AML-193 (cell line): ENCODE measurements at regions not wholly inside any gene's neighbourhood (a gene's known extent, or its start where the extent isn't known, plus 50 kb on each side); places are given as distances from the start of the nearest gene placed in this dataset.
A peak's percentile ranks its signal among the peaks of the same experiment; 100 is the strongest.

Source experiments
- DNase-seq, 2 experiments: peaks; one replicate each; lab custom pipeline; 2025; lab: John Stamatoyannopoulos, UW

DNA sequence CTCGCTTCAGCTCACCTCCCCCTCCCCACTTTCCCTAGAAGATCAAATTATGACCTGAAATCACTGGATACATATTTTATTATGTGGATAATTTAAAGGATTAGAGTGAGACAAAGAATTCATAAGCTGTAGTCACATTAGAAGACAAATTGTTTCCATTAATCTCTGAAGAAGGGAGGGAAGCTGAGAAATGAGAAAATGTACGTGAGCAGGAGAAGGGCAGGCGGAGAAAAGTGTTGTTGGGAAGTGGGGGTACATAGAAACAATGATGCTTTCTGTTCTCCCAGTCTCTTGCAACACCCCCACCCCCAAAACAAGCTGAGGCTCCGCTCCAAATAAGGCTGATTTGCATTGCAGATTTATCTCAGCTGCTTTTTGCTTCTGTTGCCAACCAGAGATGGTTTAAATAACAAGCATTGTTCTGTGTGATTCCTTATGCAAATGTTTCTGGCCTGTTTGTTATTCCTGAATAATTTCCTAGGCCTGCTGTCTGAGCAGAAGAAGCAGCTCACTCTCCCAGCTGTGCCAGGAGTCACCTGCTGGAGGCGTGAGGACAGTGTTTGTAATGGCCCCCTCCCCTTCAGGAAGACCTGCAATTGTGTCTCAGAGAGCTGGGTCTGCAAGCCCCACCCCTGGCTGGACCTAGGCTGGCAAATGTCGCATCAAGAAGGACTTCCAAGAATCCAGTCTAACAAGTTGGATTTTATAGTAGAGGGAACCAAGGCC lies 121.8 kb upstream of the TNR start:
- no peak for DNase-seq

DNA sequence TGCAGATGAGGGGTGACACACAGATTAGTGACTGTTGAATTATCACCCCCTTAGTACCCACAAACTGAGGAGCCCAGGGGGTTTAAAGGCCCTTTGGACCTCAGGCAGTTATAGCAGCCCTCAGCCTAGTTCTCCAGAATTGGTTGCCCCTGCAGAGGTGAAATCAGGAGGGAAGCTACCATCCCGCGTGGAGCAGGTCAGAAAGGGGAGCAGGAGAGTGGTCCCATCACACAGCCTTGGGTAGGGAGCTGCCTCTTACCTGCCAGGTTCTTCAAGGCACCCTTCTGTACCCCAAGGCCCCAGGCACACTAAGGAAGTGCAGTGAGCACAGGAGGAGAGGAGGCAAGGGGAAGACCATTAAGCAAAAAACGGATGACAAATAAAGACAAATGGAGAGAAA lies 121.2 kb upstream of the TNR start:
- DNase-seq: no peak

DNA sequence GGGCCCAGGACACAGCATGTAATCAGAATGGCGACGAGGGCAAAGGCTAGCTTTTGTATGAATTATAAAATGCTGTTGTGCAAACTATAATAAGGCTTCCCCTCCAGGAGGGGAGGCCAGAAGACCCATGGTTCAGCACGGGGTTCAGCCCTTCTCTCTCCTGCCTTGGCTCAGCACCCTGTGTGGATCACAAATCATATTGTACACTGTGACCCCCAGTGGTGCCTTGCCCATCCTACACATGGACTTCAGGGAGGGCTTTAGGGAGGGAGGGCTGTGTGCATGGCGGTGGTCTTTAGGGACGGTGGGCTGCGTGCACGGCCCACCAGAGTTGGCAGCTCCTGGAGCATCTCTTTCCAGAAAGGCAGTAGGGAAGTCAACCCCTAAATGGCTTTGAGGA lies 120.8 kb upstream of the TNR start:
- no peak for DNase-seq

DNA sequence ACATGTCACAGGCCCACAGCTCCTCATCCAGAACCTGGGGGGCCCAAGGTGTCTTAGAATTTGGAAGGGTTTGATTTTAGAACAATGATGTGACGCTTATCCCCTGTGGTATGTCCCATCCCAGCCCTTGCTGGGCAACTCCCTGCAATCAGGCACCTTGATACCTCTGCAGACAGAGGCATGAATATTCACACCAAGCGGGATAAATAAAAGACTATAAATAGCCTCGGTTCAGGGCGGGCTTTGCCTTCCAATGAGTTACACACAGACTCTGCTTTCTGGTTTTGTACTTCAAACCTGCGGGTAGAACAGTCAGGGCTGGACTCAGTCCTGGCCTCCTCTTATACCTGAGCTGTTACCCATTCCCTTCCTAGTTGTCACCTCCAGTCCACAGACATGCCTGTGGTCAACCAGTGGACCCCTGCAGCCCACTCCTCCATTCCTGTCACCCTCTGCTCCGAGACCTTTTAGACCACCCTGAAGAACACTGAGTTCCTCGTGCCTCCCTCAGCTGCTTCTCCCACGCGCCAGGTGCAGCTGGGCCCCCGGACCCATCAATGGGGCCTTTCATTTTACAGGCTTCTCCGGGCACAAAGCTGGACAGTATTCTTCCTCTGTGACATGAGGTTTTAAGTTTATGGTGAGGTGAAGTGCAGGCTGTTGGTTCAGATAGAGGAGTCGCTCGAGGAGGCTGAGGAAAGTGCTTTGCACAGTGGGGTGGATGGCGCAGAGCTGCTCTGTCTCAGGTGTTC lies 120.1 kb upstream of the TNR start:
- no peak for DNase-seq

DNA sequence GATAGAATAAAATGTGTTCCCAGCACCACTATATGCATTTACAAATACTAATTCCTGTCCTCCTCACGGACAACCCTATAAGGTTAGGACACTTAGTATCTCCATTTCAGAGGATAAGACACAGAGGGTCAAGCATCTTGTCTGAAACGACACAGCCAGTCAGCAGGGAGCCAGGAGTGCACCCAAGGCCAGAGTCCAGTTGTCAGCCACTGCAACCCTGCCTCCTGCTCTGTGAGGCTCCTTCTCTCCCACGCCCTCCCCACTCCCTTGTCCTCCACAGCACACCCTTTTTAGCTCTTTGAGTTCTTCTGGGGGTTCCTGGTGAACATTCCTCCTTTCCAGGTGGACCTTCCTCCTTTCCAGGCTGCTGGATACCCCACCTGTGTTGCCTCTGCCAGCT lies 119.0 kb upstream of the TNR start:
- no peak for DNase-seq

DNA sequence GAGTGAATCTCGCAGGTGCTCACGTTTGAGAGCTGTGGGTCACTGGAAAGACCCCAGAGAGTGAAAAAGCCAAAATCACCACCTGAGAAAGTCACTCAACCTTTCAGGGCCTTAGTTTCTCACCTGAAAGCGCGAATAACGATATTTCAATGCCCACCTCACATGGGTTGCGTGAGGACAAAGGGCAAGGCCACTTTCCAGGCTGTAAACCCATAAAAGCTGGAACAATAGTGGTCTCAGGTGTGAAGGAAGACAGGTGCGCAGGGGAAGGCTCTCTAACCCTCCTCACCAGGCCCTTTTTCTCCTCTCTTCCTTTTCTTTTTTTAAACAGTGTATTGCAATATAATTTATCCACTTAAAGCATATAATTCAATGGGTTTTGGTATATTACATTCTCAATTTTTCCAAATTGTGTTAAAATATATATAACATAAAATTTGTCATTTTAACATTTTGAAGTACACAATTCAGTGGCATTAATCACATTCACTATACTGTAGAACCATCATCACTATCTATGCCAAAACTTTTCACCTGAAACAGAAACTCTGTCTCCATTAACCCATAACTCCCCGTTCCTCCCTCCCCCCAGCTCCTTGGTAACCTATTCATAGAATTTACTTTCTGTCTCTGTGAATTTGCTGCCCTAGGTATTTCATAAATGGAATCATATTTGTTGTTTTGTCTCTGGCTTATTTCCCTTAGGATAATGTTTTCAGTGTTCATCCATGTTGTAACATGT lies 118.4 kb upstream of the TNR start:
- no peak for DNase-seq

DNA sequence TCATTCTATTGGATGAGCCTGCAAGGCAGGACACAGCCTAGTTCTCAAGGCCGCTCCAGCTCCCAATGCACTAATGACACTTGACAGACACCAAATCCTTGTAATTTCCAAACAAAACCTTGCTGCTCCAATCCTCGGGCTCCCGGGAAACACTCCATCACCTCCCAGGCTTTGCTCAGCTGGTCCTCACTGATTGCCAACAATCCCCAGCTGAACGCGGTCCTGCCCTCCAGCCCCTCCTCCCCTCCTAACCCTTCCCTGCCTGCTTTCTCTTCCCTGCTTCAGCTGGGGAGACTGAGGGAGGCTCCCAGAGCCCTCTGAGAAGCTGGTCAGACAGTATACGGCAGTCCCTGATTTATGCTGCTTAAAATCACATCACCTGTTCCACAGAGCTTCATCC lies 114.4 kb upstream of the TNR start:
- DNase-seq: no peak

DNA sequence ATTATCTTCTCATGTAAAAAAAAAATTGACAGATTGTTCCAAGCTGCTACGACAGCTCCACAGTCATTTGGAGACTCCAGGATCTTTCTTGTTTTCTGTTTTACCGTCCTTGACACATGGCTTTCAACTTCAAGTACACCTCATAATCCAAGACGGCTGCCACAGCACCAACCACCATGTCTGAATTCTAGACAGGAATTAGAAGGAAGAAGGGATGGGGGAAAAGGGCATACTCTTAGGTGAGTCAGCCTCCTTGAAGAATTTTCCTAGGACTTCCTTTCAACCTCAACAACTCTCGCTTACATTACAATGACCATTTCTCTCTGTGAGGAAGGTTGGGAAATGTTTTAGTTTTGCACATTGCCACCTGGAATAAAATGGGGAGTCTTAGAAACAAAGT lies 110.3 kb upstream of the TNR start:
- no peak for DNase-seq

DNA sequence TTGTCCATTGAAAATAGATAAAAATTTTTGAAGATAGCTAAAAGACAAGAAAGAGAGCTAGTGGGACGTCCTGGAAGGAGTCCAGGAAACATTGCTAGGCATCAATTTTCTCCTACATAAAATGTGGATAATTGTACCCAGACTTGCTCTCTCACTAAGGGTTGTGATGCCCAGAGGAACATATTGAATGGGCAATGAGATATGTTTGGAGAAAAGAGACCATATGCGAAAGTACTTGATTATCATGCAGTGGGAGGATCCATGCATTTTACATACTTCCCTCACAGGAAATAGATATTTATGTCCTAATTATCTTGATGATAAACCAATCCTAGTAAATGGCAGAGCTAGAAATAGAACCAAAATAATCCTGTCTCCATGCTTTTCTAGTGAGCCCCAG lies 108.4 kb upstream of the TNR start:
- DNase-seq: no peak

DNA sequence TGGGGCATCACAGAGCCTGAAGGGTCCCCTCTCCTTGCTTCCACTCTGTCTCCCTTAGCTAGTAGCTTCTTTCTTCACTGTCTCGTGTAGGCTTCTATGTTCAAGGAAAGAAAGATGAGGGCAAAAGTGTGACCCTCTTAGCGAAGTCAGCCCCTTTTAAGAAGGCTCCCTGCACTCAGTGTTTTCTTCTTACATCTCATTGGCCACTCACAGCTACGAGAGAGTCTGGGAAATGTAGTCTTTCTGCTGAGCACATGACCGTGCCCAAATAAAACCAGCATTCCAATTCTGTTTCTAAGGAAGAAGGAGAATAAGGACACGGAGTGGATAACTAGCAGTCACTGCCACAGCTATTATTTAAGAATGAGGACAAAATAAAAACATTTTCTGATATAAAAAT lies 104.9 kb upstream of the TNR start:
- no peak for DNase-seq

DNA sequence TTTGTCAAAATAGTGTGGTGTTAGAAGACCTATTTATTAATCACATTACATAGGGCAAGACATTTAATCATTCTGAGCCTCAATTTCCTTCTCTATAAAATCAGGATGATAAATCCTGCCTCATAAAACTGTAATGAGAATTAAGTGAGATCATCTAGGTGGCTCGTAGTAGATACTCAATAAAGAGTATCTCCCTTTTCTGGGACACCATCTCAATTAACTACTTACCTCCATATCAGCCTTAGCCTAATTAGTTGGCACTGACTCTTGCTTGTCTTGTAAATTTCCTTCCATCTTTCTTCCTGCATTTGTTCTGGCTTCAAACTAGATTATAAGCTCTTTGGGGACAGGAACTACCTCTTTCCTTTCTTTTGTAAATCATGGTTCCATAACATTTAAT lies 102.6 kb upstream of the TNR start:
- DNase-seq: no peak

DNA sequence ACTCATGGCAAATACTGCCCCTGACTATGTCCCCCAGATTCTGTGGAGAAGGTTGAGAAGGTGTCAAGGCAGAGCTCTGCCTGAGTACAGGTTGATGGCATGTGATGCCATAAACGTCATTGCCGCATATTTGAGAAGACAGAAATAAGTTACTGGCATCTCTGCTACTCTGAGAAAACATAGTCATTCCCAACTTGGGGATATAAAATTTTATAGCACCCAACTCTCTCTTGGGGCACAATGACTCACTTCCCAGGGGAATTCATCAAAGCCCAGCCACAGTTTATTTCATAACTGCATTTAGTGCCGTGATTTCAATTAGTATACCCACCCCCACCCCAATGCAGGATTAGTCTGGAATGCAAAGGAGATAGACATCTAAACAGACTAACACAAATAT lies 101.9 kb upstream of the TNR start:
- no peak for DNase-seq

DNA sequence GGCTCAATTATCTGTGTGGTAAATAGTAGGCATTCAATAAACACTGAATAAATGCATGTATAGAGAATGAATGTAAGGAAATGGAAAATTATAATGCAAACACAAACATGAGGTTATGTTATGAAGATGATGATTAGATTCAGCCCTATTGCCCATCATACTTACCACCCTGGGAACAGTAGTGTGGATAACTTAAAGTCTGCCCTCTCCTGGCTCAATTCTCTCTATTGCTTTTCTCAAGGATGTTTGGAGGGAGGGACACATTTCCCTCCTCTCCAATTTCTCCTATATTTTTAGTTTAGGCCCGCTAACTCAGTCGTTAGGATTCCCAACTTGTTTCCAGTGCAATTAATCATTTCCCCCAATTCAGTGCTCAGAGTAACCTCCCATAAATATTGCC lies 101.5 kb upstream of the TNR start:
- no peak for DNase-seq

DNA sequence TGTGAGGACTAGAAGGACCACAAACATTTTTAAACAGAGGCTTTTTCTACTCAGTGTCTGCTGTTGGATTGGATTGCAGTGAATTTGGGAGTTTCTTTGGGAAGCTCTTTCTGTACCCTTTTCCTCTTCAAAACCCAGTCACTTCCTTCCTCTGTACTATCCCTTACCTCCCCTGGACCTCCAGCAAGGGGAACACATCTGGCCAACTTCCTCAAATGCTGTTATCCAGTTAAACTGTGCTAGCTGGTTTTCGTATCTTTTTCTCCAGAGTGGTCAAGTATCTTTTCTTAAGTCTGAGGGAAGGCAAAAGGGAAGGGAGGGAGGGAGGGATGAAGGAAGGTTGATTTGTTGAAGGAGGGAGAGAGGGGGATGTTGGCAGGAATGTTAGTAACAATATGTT lies 99.2 kb upstream of the TNR start:
- no peak for DNase-seq

DNA sequence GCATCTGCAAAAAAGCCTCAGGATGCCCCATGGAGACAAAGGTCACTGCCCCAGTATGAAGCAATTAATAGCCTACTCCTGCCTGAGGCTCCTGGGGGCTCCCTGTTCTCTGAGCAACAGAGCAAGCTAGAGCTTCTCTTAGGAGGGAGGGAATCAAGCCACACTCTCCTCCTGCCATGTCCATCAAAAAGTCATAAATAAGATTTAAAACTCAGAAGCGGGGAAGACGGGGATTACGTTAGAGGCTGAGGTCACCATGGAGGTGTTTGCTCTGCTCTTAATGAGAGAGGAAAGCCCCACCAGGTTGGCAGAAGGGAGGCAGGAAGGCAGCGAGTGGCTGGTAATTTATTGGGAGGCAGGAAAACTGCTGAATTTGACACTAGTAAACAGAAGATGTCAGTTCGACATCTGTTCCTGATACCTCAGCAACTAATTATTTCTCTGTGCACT lies 98.4 kb upstream of the TNR start:
- DNase-seq: no peak

DNA sequence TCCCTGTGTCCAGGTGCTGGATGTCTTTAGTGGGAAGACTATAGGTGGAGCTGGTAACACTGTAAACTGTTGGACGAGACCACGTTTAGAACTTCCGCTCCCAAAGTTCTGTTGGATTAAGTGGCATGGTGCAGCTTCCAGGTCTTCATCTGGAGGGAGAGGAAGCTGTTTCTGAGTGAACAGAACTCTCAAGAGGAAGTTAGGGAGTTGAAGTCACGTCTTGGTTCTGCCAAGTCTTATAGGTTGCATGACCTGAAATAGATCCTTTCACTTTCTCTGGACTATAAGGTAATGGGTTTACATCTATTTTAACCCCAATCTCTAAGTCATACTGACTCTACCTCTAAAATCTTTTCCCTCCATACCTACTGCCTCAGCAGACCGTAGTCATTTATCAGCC lies 97.4 kb upstream of the TNR start:
- no peak for DNase-seq

DNA sequence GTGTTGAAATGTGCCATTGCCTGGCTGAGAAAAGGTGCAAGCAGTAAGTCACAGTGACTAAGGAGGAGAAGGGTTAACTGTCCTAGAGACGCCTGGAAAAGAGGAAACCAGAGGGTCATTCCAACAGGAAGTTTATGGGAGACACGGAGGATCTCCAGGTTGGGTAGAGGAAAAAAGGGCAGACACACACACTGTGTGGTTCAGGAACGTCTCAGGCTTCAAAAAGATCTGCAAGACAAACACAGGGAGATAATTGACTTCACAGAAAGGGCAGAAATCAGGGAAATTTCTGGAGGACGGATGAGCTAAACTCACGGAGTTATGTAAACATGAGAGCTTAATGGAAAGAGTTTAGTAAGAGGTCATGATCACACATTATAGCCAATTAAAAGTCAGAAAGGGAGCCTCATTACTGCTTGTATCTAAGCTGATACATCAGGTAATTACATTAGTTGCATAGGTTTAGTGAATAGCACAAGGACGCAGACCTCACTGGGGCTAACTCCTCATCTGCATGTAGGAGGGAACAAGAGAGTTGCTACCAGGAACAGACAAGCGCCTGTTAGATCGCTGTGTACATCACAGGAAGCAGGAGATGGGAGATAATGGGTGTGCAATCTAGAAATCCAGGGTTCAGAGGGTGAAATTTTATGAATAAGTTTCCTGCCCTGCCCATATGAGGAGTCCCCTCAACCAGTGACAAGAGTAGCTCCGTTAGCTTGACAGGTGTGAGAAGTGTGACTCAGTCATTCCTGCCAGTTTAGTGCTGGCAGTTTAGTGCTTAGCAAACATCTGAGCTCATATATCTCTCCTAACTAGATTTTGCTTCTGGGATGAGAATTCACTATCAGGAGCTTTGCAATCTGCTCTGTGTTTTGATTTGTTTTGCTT lies 96.6 kb upstream of the TNR start:
- peak in 1 of 2 experiments; percentile 30 for DNase-seq

DNA sequence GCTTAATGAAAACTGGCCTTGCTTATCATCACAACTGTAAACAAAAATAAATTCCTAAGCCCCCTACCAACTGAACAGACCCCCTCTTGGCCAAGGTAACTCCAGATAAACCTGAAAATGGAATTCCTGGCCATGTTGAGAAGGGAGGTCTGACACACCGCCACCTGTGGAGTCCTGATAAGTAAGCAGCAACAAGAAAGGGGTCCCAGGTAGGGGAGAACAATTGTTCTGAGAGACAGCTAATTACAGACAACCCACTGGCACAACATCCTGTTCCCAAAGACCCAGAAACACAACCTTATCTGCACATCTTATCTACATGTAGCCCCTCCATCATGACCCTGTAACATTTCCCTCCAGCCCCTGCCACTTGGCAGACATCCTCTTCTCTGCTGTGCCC lies 91.2 kb upstream of the TNR start:
- no peak for DNase-seq

DNA sequence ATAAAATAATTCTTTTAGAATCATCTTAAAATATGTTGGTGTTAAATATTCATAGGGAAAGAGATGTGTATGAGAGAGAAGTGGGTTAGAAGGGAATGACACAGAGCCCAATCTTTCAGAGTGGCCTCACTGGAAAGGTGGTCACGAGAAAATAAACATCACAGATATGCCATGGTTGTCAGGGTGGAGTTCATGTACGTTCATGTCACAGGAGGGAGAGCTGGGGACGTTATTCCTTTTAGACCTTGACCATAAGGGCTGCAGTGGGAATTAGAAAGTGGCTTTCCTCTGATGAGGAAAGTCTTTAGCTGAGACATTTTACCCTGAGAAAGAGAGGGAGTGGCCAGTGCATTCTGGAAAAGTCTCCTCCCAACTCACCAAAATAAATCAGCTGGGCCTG lies 90.6 kb upstream of the TNR start:
- DNase-seq: no peak

DNA sequence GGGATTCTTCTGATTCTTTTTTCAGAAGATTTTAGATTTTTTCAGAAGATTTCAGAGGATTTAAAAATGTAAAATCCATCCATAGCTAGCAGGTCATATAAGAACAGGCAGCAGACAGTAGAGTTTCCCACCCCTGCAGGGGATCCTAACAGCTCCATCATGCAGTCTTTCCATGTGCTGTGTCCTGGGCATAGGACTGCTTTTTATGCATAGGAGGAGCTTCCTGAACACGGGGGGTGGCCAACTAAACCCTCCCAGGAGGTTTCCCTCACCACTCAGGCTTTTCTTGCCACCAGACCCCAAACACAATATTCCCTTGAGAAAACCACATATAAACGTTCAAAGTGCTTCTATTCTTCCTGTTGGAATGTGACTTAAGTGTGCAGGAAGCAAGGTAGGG lies 90.1 kb upstream of the TNR start:
- DNase-seq: no peak

DNA sequence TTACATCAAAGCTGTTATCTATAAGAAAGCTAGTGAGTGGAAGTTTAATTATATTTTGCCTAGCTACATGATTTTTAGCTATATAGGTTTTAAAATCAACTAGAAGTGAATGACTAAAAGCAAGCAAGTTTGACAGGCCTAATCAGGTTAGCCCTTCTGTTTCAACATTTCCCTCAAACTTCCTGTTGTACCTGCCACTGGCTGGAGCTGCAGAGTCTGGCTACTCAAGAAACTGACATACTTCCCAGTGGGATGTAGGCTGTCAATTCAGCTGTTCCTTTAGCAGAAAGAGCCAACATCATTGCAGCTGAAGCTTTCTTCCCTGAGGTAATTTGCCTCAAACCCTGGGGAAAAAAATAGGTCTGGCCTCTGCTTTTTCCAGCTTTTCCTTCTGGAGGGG lies 87.1 kb upstream of the TNR start:
- no peak for DNase-seq

DNA sequence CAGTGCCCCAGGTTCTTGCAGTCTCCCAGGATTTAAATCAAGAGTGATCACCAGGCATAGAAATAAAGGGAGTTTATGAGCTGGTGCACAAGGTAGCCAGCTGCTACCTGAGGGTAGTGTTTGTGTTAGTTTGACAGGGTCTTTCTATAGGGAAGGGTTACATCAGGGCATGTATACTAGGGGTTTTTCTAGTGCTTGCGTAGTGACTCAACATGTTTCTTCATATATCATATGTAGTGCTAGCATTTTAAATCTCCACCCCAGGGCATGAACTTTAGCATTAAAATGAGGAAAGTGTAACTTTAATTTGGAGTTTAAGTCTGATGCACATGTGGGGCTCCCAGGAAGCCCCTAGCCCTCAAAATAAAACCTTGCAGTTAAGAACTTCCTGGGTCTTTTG lies 86.5 kb upstream of the TNR start:
- no peak for DNase-seq
